NCI-H82 treated with DMSO at 0.1 percent for 48 hours (cell line): ENCODE measurements at regions not wholly inside any gene's neighbourhood (a gene's known extent, or its start where the extent isn't known, plus 50 kb on each side); places are given as distances from the start of the nearest gene placed in this dataset.
"Not testable (repeated sequence)": the region's sequence is repeated elsewhere in the genome, so short reads cannot be mapped to it uniquely, and the experiment has no call there.

Source experiments
- DNase-seq: peaks from one replicate; lab custom pipeline; 2025; ENCODE audit not compliant: unreplicated experiment; lab: John Stamatoyannopoulos, UW

DNA sequence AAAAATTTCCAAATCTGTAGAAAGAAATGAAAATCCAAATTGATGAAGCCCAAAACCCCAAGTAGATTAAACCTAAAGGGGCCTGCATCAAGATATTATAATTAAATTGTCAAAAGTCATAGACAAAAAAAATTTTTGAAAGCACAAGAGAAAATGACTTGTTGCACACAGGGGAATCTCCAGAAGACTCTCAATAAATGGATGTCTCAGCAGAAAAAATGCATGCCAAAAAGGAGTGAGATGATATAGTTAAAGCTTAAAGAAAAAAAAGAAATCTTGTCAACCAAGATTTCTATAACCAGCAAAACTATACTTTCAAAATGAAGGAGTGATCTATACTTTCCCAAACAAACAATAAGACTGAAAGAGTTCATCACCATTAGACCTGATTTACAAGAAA is 393.2 kb upstream of the SPAG17 start:
- DNase-seq: no peak

DNA sequence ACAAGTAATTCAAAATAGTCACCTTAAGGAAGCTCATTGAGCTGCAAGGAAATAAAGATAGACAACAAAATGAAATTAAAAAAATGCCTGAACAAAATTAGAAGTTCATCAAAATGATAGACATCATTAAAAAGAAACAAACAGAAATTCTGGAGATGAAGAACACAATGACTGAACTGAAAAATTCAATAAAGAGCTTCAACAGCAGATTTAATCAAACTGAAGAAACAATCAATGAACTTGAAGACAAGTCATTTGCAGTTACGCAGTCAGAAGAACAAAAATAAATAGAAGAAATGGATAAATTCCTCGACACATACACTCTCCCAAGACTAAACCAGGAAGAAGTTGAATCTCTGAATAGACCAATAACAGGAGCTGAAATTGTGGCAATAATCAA is 390.0 kb upstream of the SPAG17 start:
- DNase-seq: no peak

- no peak for DNase-seq
Observed at GRCh38 chr1:118564961-118565703, 380.1 kb upstream of the SPAG17 start.

DNA sequence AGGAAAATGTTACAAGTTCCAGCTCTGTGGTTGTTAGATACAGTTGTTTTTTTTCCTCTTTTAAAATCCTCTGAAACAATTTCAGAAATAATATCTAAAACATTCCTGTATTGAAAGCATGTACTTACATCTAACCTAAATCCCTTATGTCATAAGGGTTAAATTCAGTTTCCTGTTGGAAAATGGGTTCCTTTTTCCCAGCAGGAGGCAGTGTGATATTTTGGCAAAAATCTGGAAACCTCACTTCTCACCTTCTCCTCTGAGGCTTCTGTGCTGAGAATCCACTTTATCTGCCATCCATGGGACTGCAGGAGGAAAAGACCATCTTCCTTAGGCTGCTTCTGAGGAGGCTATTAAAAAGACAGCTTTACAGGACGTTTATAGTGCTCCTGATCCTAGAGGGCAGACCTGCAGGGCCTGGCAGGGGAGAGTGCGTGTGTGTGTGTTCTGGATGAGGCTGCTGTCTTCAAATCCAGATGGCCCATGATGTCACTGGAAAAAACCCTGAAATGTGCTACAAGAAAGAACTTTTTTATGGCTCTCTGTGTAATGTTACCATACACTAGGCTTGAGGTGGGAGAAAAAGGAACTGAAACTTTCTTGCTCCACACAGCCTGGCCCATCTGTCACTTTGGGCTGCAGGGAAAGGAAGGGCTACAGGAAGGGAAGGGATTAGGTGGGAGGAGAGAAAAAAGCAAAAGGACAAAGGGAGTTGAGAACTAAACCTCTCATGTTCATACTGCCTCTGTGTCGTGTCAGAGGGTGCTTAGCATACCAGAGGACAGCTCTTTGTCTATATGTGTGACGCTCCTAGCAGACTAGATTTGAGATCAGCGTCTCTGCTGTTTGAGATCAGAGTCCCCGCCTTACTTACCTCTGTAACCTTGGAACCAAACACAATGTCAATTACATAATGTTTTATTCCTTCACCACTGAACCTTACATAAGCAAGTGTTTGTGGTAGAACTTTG is 379.2 kb upstream of the SPAG17 start:
- peak; percentile 5 for DNase-seq

DNA sequence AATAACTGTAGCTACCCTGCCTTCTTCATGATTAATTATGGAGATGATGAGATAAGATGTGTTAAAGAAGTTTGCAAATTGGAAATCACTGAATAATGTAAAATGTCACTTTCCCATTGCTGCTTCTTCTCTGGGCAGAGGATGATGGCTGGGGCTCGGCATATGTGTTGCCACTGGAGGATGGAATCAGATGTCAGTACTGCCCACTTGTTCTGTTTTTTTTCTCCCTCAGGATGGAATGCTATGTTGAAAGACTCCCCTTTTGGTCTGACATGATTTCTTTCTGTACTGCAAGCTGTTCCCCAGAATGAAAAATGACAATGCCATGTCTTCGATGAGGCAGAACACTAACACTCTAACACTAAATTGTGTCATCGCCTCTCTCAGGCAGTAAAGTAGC is 373.9 kb upstream of the SPAG17 start:
- DNase-seq: no peak

GRCh38 chr1:118556936-118557335 is 371.9 kb upstream of the SPAG17 start:
- DNase-seq: no peak

- no peak for DNase-seq
Observed at GRCh38 chr1:118555638-118556037, 370.6 kb upstream of the SPAG17 start.

DNA sequence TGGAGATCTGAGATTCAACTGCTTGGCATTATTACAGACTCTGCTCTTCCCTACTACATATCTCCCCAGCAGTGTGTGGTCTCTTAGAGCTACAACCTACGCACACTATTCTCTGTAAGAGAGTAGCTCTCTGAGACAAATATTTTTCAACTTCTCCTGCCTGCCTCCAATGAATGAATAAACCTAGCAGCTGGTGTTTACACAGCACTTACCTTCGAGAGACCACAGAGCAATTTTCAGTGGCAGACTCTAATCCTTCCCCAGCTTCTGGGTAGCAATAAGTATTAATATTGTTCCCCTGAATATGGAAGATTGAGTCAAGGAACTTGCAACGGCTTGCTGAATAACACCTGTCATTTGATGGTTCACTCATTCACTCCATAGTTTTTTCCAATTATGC is 350.9 kb upstream of the SPAG17 start:
- no peak for DNase-seq

DNA sequence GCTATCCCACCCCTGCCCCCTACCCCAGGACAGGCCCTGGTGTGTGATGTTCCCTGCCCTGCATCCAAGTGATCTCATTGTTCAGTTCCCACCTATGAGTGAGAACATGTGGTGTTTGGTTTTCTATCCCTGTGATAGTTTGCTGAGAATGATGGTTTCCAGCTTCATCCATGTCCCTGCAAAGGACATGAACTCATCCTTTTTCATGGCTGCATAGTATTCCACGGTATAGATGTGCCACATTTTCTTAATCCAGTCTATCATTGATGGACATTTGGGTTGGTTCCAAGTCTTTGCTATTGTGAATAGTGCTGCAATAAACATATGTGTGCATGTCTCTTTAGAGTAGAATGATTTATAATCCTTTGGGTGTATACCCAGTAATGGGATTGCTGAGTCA is 326.9 kb upstream of the SPAG17 start:
- not testable (repeated sequence) for DNase-seq

DNA sequence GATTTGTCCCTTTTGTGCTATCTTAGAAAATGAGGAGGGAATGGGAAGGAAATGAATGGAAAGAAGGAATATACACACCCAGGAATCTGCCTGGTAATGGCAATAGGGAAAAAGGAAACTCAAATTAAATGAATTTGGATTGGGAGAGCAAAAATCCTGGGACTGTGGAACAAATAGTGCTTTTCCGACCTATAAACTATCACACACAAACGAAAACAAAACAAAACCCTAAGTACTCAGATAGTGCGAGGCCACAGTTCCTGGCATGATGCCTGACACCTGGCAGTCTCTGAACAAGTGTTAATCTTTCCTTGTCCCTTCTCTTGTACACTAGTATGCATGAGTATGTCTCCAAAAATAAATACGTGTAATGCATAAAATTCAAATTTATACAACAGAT is 319.8 kb upstream of the SPAG17 start:
- no peak for DNase-seq

DNA sequence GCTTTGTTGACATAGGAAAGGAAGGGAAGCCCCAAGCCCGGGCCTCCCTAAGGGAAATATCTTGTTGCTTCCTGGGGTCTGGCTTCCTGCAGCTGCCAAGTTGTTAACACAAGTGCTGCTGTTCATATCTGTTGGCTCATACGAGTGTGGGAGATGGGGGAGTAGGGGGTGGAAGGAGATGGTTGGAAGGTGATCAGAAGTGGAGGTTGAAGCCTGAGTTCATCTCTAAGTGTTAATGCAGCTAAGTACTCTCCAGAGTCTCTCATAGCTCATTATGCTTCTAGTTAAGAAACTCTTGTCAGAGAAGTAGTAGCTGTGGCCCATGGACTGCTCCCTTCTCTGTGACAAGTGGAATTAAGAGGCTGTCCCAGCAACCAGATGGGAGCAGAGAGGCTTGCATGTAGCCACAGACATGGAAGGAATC is 319.2 kb upstream of the SPAG17 start:
- DNase-seq: no peak

GRCh38 chr1:118503752-118504151 is 318.7 kb upstream of the SPAG17 start:
- DNase-seq: no peak

DNA sequence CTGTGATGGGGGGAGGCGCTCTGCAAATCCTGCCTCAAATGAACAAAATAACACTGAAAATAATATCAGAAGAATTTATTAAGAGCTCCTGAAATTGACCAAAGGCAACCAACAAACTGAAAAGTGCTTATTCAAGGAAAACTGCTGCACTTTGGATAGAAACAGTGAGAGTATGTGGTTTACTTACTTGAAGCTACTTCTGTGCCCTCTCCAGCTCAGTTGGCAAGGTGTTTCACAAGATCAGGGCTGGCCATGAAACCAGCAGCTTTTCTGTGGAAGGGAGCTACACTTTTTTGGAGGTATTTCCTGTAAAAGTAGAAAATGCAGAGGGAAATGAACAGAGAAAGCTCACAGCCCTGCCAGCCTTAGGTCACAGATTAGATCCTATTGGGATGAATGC is 310.0 kb upstream of the SPAG17 start:
- no peak for DNase-seq

GRCh38 chr1:118488787-118489186 is 303.8 kb upstream of the SPAG17 start:
- DNase-seq: no peak

DNA sequence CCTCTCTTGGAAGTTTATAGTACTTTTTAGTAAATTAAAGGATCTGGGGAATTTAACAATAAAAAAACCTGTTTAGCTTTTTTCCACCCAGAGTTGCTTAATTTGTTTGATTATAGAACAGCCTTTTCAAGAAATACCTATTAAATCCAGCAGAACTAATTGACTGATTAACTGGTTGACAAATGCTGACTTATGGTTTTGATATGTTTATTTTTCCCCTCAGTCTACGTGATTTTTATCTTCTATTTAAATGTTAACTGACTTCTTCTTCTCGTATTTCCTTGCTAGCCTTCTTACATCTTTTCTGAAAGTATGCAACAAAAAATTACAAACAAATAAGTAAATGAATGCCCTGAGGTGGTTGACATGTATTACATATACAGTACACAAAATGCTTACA is 302.9 kb upstream of the SPAG17 start:
- no peak for DNase-seq

- DNase-seq: no peak
Observed at GRCh38 chr1:118487091-118487490, 302.1 kb upstream of the SPAG17 start.

- DNase-seq: no peak
Observed at GRCh38 chr1:118486199-118486598, 301.2 kb upstream of the SPAG17 start.

GRCh38 chr1:118485757-118486156 is 300.7 kb upstream of the SPAG17 start:
- DNase-seq: no peak

DNA sequence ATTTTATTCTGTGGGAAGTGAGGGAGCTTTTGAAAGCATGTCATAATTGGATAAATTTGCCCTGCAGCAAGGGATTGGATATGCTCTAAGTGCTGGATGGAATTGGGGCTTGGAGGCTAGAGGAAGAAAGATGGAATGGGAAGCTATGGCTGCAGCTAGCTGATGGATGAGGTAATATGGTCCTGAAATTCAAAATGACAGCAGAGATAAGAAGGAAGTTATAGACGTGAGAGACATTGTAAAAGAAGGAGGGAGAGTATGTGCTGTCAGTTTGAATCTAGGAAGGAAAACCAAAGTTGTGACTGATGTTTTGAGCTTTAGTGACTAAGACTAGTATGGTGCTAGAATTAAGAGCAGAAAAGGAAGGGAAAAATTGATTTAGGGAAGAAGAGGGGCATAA is 299.9 kb upstream of the SPAG17 start:
- no peak for DNase-seq

- no peak for DNase-seq
Observed at GRCh38 chr1:118483245-118484006, 298.4 kb upstream of the SPAG17 start.

DNA sequence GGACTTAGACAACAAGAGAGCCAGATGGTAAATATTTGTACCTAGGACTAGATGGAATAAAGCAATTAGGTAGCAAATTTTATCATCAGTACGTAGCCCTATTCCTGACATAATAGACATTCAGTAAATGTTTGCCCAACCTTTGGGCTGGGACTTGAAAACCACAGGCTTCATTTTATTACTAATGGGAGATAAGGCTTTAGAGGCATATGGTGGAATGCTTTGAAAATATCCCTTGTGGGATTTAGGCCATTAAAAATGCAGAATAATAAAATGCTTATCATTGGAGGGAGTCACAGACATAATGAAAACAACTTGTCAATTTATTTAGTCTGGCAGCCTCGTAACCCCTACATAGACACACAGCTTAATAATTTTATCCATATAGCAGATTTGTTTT is 296.1 kb upstream of the SPAG17 start:
- no peak for DNase-seq
